ENCODE measurements at regions not wholly inside any gene's neighbourhood (a gene's known extent, or its start where the extent isn't known, plus 50 kb on each side); places are given as distances from the start of the nearest gene placed in this dataset.

DNA sequence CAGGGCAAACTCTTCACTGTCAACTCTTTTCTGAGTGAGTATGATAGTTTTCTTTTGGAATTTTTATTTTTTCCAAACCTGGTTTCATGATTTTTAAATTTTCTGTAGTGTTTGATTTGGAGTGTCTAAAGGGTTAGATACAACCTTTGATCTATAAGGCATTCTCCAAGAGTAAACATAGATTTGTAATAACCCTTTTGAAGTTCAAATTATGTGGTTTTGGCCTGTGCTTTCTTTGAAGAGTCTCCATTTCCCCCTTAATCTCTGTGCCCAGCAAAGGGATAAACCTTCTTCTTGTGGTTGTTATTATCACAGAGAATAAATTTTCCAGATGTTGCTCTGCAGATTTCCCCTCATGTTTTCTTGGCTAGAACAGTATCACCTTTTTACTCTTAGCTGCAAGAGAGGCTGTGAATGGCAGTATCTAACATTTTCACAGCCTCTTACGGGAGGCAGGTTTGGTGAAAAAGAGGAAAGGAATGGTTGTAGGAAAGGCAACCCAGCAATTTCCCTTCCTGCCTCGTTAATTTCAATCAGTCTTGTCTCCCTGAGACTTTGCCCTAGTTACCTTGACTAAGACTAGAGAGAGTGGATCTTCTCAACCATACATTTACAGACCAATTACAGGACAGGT is 83.3 kb upstream of the AKIRIN2 start (continued):
- TF ChIP-seq, protein P1, sequence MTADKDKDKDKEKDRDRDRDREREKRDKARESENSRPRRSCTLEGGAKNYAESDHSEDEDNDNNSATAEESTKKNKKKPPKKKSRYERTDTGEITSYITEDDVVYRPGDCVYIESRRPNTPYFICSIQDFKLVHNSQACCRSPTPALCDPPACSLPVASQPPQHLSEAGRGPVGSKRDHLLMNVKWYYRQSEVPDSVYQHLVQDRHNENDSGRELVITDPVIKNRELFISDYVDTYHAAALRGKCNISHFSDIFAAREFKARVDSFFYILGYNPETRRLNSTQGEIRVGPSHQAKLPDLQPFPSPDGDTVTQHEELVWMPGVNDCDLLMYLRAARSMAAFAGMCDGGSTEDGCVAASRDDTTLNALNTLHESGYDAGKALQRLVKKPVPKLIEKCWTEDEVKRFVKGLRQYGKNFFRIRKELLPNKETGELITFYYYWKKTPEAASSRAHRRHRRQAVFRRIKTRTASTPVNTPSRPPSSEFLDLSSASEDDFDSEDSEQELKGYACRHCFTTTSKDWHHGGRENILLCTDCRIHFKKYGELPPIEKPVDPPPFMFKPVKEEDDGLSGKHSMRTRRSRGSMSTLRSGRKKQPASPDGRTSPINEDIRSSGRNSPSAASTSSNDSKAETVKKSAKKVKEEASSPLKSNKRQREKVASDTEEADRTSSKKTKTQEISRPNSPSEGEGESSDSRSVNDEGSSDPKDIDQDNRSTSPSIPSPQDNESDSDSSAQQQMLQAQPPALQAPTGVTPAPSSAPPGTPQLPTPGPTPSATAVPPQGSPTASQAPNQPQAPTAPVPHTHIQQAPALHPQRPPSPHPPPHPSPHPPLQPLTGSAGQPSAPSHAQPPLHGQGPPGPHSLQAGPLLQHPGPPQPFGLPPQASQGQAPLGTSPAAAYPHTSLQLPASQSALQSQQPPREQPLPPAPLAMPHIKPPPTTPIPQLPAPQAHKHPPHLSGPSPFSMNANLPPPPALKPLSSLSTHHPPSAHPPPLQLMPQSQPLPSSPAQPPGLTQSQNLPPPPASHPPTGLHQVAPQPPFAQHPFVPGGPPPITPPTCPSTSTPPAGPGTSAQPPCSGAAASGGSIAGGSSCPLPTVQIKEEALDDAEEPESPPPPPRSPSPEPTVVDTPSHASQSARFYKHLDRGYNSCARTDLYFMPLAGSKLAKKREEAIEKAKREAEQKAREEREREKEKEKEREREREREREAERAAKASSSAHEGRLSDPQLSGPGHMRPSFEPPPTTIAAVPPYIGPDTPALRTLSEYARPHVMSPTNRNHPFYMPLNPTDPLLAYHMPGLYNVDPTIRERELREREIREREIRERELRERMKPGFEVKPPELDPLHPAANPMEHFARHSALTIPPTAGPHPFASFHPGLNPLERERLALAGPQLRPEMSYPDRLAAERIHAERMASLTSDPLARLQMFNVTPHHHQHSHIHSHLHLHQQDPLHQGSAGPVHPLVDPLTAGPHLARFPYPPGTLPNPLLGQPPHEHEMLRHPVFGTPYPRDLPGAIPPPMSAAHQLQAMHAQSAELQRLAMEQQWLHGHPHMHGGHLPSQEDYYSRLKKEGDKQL (CRISPR knock-in tag; IDR thresholded peaks at IDR 0.05; ENCODE audit: low read depth), result 0 out of 2 replicates have a peak, but pooled peaks have one; percentile 16
- TF ChIP-seq ZNF749 (CRISPR knock-in tag; IDR thresholded peaks at IDR 0.05; ENCODE audit: borderline replicate concordance), result no peak
- TF ChIP-seq ZKSCAN1 (IDR thresholded peaks at IDR 0.05; ENCODE audit: low read length), result no peak
- TF ChIP-seq, protein P2, sequence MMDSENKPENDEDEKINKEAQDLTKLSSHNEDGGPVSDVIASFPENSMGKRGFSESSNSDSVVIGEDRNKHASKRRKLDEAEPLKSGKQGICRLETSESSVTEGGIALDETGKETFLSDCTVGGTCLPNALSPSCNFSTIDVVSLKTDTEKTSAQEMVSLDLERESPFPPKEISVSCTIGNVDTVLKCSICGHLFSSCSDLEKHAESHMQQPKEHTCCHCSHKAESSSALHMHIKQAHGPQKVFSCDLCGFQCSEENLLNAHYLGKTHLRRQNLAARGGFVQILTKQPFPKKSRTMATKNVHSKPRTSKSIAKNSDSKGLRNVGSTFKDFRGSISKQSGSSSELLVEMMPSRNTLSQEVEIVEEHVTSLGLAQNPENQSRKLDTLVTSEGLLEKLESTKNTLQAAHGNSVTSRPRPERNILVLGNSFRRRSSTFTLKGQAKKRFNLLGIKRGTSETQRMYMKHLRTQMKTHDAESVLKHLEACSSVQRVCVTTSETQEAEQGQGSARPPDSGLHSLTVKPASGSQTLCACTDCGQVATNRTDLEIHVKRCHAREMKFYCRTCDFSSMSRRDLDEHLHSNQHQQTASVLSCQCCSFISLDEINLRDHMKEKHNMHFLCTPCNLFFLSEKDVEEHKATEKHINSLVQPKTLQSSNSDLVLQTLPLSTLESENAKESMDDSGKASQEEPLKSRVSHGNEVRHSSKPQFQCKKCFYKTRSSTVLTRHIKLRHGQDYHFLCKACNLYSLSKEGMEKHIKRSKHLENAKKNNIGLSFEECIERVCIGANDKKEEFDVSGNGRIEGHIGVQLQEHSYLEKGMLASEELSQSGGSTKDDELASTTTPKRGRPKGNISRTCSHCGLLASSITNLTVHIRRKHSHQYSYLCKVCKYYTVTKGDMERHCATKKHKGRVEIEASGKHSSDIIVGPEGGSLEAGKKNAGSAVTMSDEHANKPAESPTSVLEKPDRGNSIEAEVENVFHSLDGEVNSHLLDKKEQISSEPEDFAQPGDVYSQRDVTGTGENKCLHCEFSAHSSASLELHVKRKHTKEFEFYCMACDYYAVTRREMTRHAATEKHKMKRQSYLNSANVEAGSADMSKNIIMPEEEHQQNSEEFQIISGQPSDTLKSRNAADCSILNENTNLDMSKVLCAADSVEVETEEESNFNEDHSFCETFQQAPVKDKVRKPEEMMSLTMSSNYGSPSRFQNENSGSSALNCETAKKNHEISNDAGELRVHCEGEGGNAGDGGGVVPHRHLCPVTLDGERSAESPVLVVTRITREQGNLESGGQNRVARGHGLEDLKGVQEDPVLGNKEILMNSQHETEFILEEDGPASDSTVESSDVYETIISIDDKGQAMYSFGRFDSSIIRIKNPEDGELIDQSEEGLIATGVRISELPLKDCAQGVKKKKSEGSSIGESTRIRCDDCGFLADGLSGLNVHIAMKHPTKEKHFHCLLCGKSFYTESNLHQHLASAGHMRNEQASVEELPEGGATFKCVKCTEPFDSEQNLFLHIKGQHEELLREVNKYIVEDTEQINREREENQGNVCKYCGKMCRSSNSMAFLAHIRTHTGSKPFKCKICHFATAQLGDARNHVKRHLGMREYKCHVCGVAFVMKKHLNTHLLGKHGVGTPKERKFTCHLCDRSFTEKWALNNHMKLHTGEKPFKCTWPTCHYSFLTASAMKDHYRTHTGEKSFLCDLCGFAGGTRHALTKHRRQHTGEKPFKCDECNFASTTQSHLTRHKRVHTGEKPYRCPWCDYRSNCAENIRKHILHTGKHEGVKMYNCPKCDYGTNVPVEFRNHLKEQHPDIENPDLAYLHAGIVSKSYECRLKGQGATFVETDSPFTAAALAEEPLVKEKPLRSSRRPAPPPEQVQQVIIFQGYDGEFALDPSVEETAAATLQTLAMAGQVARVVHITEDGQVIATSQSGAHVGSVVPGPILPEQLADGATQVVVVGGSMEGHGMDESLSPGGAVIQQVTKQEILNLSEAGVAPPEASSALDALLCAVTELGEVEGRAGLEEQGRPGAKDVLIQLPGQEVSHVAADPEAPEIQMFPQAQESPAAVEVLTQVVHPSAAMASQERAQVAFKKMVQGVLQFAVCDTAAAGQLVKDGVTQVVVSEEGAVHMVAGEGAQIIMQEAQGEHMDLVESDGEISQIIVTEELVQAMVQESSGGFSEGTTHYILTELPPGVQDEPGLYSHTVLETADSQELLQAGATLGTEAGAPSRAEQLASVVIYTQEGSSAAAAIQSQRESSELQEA (CRISPR knock-in tag; IDR thresholded peaks at IDR 0.05; ENCODE audit: not compliant biosample characterization), result no peak
- no peak for TF ChIP-seq HDAC1 (CRISPR knock-in tag; IDR thresholded peaks at IDR 0.05)
- TF ChIP-seq STAT5B (CRISPR knock-in tag; IDR thresholded peaks at IDR 0.05), result no peak
- no peak for TF ChIP-seq ZNF652 (CRISPR knock-in tag; IDR thresholded peaks at IDR 0.05; ENCODE audit: borderline replicate concordance, low read depth)
- no peak for TF ChIP-seq U2AF2 (IDR thresholded peaks at IDR 0.05; ENCODE audit: low read depth, low read length)
- no peak for TF ChIP-seq ZNF205 (CRISPR knock-in tag; IDR thresholded peaks at IDR 0.05)
- peak; percentile 95 for TF ChIP-seq CBFB (CRISPR knock-in tag; IDR thresholded peaks at IDR 0.05)
- no peak for TF ChIP-seq ZNF543 (CRISPR knock-in tag; IDR thresholded peaks at IDR 0.05)
- TF ChIP-seq ZSCAN29 (CRISPR knock-in tag; conservative IDR thresholded peaks at IDR 0.05), result no peak
- TF ChIP-seq MTA1 (CRISPR knock-in tag; IDR thresholded peaks at IDR 0.05; ENCODE audit: borderline replicate concordance), result no peak
- TF ChIP-seq, protein P3, sequence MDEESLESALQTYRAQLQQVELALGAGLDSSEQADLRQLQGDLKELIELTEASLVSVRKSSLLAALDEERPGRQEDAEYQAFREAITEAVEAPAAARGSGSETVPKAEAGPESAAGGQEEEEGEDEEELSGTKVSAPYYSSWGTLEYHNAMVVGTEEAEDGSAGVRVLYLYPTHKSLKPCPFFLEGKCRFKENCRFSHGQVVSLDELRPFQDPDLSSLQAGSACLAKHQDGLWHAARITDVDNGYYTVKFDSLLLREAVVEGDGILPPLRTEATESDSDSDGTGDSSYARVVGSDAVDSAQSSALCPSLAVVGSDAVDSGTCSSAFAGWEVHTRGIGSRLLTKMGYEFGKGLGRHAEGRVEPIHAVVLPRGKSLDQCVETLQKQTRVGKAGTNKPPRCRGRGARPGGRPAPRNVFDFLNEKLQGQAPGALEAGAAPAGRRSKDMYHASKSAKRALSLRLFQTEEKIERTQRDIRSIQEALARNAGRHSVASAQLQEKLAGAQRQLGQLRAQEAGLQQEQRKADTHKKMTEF (CRISPR knock-in tag; IDR thresholded peaks at IDR 0.05), result peak; percentile 13; the same call in 1 of the 2 replicates
- peak; percentile 8; the same call in 1 of the 2 replicates for TF ChIP-seq ZNF12 (CRISPR knock-in tag; IDR thresholded peaks at IDR 0.05)
- TF ChIP-seq SOX5 (CRISPR knock-in tag; IDR thresholded peaks at IDR 0.05; ENCODE audit: borderline replicate concordance), result peak; percentile 33; the same call in 1 of the 2 replicates
